Activated effector memory CD4-positive, alpha-beta T cell treated with Interleukin-2 at 50 U/mL for 16 hours (primary cell): ENCODE measurements at regions not wholly inside any gene's neighbourhood (a gene's known extent, or its start where the extent isn't known, plus 50 kb on each side); places are given as distances from the start of the nearest gene placed in this dataset.

ENCODE experiments used
- DNase-seq: peaks from one replicate; pipeline ENCODE4 v3.0.0-alpha.2; 2020

GRCh38 chr12:98446682-98447081 is 68.7 kb upstream of the TMPO start:
- no peak for DNase-seq

- no peak for DNase-seq
Observed at GRCh38 chr12:98449584-98449983, 65.8 kb upstream of the TMPO start.

- DNase-seq = no peak
Observed at GRCh38 chr12:98453070-98453469, 62.3 kb upstream of the TMPO start.

- no peak for DNase-seq
Observed at GRCh38 chr12:98453492-98453891, 61.9 kb upstream of the TMPO start.

GRCh38 chr12:98456041-98456440 is 59.3 kb upstream of the TMPO start:
- DNase-seq = no peak

- DNase-seq = no peak
Observed at GRCh38 chr12:98456576-98457573, 58.5 kb upstream of the TMPO start.

GRCh38 chr12:98464190-98464589 is 51.2 kb upstream of the TMPO start:
- no peak for DNase-seq

- no peak for DNase-seq
Observed at GRCh38 chr12:98465505-98465904, 49.9 kb upstream of the TMPO start.
